ENCODE measurements at regions not wholly inside any gene's neighbourhood (a gene's known extent, or its start where the extent isn't known, plus 50 kb on each side); places are given as distances from the start of the nearest gene placed in this dataset.

DNA sequence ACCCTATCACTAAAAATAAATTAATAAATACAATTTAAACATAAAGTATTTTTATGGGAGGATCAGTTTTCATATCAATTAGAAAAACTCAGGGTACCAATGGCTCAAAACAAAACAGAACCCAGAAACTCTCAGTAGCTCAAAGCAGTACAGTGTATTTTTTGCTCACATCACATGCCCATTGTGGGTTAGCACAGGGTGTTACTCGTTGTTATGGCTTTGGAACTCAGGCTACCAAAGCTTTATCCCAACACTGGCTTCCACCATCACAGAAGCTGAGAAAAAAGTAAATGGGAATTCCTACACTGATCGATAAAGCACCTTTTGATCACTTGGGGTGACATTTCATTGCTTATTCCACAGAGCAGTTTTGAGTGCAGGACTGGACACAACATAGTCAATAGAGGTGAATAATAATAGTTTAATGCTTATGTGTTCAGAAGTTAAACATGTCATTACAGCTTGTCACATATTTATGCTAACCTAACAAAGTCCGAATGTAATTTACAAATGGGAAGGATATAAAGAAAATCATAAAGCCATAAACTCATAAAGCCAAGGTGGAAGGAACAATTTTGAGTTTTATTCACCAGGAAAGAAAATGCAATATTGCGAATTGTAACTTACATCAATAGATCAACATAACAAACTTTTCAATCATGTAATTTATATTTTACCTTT lies 484.5 kb upstream of the TMPRSS15 start (continued):
- TF ChIP-seq, protein P1, sequence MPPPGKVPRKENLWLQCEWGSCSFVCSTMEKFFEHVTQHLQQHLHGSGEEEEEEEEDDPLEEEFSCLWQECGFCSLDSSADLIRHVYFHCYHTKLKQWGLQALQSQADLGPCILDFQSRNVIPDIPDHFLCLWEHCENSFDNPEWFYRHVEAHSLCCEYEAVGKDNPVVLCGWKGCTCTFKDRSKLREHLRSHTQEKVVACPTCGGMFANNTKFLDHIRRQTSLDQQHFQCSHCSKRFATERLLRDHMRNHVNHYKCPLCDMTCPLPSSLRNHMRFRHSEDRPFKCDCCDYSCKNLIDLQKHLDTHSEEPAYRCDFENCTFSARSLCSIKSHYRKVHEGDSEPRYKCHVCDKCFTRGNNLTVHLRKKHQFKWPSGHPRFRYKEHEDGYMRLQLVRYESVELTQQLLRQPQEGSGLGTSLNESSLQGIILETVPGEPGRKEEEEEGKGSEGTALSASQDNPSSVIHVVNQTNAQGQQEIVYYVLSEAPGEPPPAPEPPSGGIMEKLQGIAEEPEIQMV (tag; conservative IDR thresholded peaks at IDR 0.05; ENCODE audit: low read depth), result no peak
- no peak for TF ChIP-seq ELK3 (CRISPR knock-in tag; IDR thresholded peaks at IDR 0.05)
- TF ChIP-seq CBX2 (IDR thresholded peaks at IDR 0.05; ENCODE audit: insufficient read depth, low read length, poor library complexity, severe bottlenecking), result no peak
- TF ChIP-seq STAT5B (CRISPR knock-in tag; IDR thresholded peaks at IDR 0.05), result no peak
- TF ChIP-seq KDM4B (IDR thresholded peaks at IDR 0.05; ENCODE audit: borderline replicate concordance in 2 of 2, low read depth in 1 of 2), result no peak
- TF ChIP-seq, protein P2, sequence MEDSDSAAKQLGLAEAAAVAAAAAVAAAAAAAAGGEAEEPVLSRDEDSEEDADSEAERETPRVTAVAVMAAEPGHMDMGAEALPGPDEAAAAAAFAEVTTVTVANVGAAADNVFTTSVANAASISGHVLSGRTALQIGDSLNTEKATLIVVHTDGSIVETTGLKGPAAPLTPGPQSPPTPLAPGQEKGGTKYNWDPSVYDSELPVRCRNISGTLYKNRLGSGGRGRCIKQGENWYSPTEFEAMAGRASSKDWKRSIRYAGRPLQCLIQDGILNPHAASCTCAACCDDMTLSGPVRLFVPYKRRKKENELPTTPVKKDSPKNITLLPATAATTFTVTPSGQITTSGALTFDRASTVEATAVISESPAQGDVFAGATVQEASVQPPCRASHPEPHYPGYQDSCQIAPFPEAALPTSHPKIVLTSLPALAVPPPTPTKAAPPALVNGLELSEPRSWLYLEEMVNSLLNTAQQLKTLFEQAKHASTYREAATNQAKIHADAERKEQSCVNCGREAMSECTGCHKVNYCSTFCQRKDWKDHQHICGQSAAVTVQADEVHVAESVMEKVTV (CRISPR knock-in tag; IDR thresholded peaks at IDR 0.05), result no peak
- no peak for TF ChIP-seq C11orf30 (IDR thresholded peaks at IDR 0.05; ENCODE audit: low read depth)

Data from K562 (cell line).